Nephron (organoid): ENCODE measurements at regions not wholly inside any gene's neighbourhood (a gene's known extent, or its start where the extent isn't known, plus 50 kb on each side); places are given as distances from the start of the nearest gene placed in this dataset.

Experiments used
- H3K27ac Mint-ChIP-seq, 3 experiments: 2 replicates each; pipeline ENCODE4 v1.8.0; 2020; ENCODE audit warnings: mixed read lengths in 3 of 3, mild to moderate bottlenecking in 2 of 3, moderate library complexity in 1 of 3
- H3K27me3 Mint-ChIP-seq: 2 replicates; pipeline ENCODE4 v1.8.0; 2021; ENCODE audit warnings: low read depth, mild to moderate bottlenecking, moderate library complexity, mixed read lengths
- H3K36me3 Mint-ChIP-seq: 2 replicates; pipeline ENCODE4 v1.8.0; 2020; ENCODE audit warnings: low read depth, mixed read lengths
- H3K4me1 Mint-ChIP-seq: 2 replicates; pipeline ENCODE4 v1.8.0; 2020; ENCODE audit warnings: mixed read lengths
- H3K4me3 Mint-ChIP-seq, 3 experiments: 2 replicates each; pipeline ENCODE4 v1.8.0; 2020; ENCODE audit warnings: mild to moderate bottlenecking in 3 of 3, mixed read lengths in 3 of 3, moderate library complexity in 2 of 3
- H3K9me3 Mint-ChIP-seq: 2 replicates; pipeline ENCODE4 v1.8.0; 2020; ENCODE audit warnings: mixed read lengths
- CTCF ChIP-seq, 3 experiments: fragments of 200-600 bp; sonication (generic); IDR thresholded peaks; one replicate each; pipeline ENCODE4 v1.5.0; 2021; ENCODE audit warnings: antibody characterized with exemption in 3 of 3; ENCODE audit not compliant: unreplicated experiment in 3 of 3

GRCh38 chr3:24646790-24647189 lies 152.1 kb upstream of the THRB start:
- H3K27me3 Mint-ChIP-seq: peaks cover 5% of the 10 kb centered on the region
- H3K9me3 Mint-ChIP-seq: no peaks in the 10 kb centered on the region
- no peak for TF ChIP-seq CTCF (IDR thresholded peaks at IDR 0.05; ENCODE audit: unreplicated experiment in 3 of 3)
- no peak overlapping the region for H3K27ac Mint-ChIP-seq
- H3K36me3 Mint-ChIP-seq: no peaks in the 10 kb centered on the region
- no peaks in the 10 kb centered on the region for H3K4me1 Mint-ChIP-seq
- H3K4me3 Mint-ChIP-seq: no peak overlapping the region

- Mint-ChIP-seq H3K4me1 (no peaks in the 10 kb centered on the region), H3K36me3 (no peaks in the 10 kb centered on the region), H3K9me3 (no peaks in the 10 kb centered on the region), H3K27me3 (peaks cover 5% of the 10 kb centered on the region), H3K4me3 (no peak overlapping the region), H3K27ac (no peak overlapping the region)
- no peak for TF ChIP-seq CTCF (IDR thresholded peaks at IDR 0.05; ENCODE audit: unreplicated experiment in 3 of 3)
These were observed 153.4 kb upstream of the THRB start for GRCh38 chr3:24648063-24648462.

- H3K9me3 Mint-ChIP-seq: peaks cover 6% of the 10 kb centered on the region
- H3K4me1 Mint-ChIP-seq: no peaks in the 10 kb centered on the region
- no peak overlapping the region for H3K27ac Mint-ChIP-seq
- no peaks in the 10 kb centered on the region for H3K27me3 Mint-ChIP-seq
- TF ChIP-seq CTCF (IDR thresholded peaks at IDR 0.05; ENCODE audit: unreplicated experiment in 3 of 3): no peak
- no peak overlapping the region for H3K4me3 Mint-ChIP-seq
- H3K36me3 Mint-ChIP-seq: peaks cover 3% of the 10 kb centered on the region
These were observed 156.2 kb upstream of the THRB start for GRCh38 chr3:24650839-24651238.

- H3K4me1 Mint-ChIP-seq: no peaks in the 10 kb centered on the region
- H3K27ac Mint-ChIP-seq: no peak overlapping the region
- no peak overlapping the region for H3K4me3 Mint-ChIP-seq
- TF ChIP-seq CTCF (IDR thresholded peaks at IDR 0.05; ENCODE audit: unreplicated experiment in 3 of 3): no peak
- H3K27me3 Mint-ChIP-seq: no peaks in the 10 kb centered on the region
- peaks cover 19% of the 10 kb centered on the region for H3K9me3 Mint-ChIP-seq
- H3K36me3 Mint-ChIP-seq: peaks cover 4% of the 10 kb centered on the region
These were observed 163.3 kb upstream of the THRB start for GRCh38 chr3:24657870-24658510.

GRCh38 chr3:24661175-24661584 lies 166.5 kb upstream of the THRB start:
- TF ChIP-seq CTCF (IDR thresholded peaks at IDR 0.05; ENCODE audit: unreplicated experiment in 3 of 3): no peak
- Mint-ChIP-seq H3K36me3 (no peaks in the 10 kb centered on the region), H3K27ac (no peak overlapping the region), H3K4me1 (no peaks in the 10 kb centered on the region), H3K4me3 (no peak overlapping the region), H3K9me3 (peaks cover 10% of the 10 kb centered on the region), H3K27me3 (no peaks in the 10 kb centered on the region)
